ENCODE measurements at regions not wholly inside any gene's neighbourhood (a gene's known extent, or its start where the extent isn't known, plus 50 kb on each side); places are given as distances from the start of the nearest gene placed in this dataset.
"Not testable (repeated sequence)": the region's sequence is repeated elsewhere in the genome, so short reads cannot be mapped to it uniquely, and the experiment has no call there.

DNA sequence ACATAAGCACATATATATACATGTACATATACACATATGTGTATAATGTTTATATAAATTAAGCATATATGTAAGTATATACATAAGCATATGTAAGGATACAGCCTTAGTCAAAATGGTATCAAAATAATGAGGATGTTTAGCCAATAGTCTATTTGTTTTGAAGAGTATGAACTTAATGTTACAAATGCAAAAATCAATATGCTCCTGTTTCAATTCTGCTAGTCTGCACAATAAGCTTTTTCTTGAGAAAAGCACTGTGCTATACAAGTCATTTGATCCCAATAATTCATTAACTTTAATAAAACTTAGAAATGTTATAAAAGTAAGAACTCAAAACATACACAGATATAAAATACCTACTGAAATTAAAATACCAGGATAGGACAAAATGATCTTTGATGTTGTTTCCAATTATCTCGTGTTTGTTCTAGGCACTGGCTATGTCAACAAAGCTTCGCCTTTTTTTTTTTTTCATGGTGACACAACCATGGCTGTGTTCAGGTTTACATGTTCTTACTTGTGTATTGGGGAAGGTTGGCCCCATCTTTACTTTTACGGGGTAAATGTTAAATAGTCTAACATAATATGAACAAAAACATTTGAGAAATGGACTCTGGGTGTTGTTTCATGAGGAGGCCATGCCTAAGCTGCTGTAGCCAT is 271.1 kb upstream of the CDH19 start:
- DNase-seq (ENCODE audit: low read depth), result no peak
- H3K4me3 ChIP-seq (ENCODE audit: low read depth, low read length), result no peak overlapping the region
- TF ChIP-seq, protein P1, sequence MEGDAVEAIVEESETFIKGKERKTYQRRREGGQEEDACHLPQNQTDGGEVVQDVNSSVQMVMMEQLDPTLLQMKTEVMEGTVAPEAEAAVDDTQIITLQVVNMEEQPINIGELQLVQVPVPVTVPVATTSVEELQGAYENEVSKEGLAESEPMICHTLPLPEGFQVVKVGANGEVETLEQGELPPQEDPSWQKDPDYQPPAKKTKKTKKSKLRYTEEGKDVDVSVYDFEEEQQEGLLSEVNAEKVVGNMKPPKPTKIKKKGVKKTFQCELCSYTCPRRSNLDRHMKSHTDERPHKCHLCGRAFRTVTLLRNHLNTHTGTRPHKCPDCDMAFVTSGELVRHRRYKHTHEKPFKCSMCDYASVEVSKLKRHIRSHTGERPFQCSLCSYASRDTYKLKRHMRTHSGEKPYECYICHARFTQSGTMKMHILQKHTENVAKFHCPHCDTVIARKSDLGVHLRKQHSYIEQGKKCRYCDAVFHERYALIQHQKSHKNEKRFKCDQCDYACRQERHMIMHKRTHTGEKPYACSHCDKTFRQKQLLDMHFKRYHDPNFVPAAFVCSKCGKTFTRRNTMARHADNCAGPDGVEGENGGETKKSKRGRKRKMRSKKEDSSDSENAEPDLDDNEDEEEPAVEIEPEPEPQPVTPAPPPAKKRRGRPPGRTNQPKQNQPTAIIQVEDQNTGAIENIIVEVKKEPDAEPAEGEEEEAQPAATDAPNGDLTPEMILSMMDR (IDR thresholded peaks at IDR 0.05; ENCODE audit: low read depth, low read length, missing control alignments), result no peak

DNA sequence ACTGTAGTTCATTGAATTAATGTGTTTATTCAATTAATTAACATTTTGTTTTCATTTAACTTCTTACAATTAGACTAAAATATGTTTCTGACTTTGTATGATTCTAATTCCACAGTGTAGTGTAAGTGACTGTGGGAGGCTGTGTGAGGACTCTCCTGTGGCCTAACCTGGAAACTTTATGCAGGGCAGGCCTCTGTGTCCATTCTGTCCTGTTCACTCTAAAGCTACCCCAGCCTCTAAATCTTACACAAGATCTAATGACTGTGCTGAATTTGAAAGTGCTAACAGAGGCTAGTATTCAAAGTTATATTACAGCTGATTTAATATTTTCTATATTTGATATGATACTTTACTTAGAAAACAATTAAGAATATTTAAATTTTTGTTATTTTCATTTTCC is 270.5 kb upstream of the CDH19 start:
- no peak for DNase-seq (ENCODE audit: low read depth)
- no peak overlapping the region for H3K4me3 ChIP-seq (ENCODE audit: low read depth, low read length)
- TF ChIP-seq, protein P1 (IDR thresholded peaks at IDR 0.05; ENCODE audit: low read depth, low read length, missing control alignments), result no peak

DNA sequence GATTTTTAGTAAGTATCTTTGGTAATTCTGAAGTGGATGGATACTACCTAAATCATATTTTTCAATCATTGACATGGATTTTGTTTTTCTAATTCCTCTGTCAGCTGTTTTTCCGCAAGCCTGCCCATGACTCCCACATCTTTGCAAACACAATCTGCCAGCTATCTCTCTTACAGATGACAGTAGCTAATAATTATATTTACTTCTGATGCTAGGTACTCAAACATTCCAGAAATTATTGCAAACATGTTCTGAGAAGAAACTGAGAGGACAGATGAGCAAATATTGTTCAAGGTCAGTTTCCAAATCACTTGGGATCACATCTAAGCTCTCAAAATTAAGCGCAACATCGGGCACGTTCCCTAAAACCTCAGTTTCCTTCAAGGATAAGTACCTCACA is 270.0 kb upstream of the CDH19 start:
- no peak overlapping the region for H3K4me3 ChIP-seq (ENCODE audit: low read depth, low read length)
- no peak for DNase-seq (ENCODE audit: low read depth)
- TF ChIP-seq, protein P1 (IDR thresholded peaks at IDR 0.05; ENCODE audit: low read depth, low read length, missing control alignments), result no peak

DNA sequence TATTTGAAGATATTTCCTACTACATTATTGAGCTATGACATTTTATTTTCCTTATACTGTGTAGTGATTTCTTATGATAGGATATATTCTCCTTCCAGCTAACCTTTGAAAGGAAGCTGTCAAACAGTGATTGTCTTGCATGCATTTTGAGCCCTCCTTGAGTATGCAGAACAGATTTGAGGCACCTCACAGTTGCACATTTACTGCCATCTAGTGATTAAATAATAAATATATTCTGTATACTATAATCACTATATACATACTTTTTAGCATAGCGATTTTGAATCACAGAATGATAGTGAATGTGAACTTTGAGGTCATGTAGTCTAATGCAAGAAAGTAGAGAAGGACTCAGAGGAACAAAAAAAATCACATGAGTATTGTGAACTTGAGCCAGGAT is 268.4 kb upstream of the CDH19 start:
- TF ChIP-seq, protein P1 (IDR thresholded peaks at IDR 0.05; ENCODE audit: low read depth, low read length, missing control alignments), result no peak
- DNase-seq (ENCODE audit: low read depth), result no peak

DNA sequence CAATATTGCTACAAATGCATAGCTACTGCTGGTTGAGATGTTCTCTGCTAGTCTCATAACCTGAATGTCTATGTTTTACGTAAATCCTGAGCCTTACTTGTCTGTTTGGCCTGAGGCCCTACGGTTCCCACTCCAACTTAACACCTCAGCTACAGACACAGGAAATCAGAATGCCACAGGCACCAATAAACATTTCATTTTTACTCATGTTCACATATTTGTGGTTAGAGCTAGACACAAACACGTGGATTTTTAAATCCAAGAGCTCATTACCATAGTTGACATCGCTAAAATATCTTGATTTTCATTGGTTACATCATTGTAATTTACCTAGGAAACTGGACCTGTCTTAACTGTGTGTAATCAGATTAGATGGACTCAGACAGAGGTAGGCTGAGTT is 263.8 kb upstream of the CDH19 start:
- no peak for DNase-seq (ENCODE audit: low read depth)
- TF ChIP-seq, protein P1 (IDR thresholded peaks at IDR 0.05; ENCODE audit: low read depth, low read length, missing control alignments), result no peak
- H3K4me3 ChIP-seq (ENCODE audit: low read depth, low read length), result no peak overlapping the region

More for the DNA sequence above, 268.4 kb upstream of the CDH19 start:
- no peak overlapping the region for H3K4me3 ChIP-seq (ENCODE audit: low read depth, low read length)

DNA sequence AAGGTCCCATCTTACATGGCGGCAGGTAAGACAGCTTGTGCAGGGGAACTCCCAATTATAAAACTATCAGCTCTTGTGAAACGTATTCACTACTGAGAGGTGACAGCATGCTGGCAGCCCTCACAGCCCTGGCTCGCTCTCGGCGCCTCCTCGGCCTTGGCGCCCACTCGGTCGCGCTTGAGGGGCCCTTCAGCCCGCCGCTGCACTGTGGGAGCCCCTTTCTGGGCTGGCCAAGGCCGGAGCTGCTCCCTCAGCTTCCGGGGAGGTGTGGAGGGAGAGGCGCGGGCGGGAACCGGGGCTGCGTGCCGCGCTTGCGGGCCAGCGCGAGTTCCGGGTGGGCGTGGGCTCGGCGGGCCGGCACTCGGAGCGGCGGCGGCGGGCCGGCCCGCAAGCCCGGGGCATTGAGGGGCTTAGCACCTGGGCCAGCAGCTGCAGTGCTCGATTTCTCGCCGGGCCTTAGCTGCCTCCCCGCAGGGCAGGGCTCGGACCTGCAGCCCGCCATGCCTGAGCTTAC is 262.6 kb upstream of the CDH19 start:
- H3K4me3 ChIP-seq (ENCODE audit: low read depth, low read length); DNase-seq (ENCODE audit: low read depth): not testable (repeated sequence)

DNA sequence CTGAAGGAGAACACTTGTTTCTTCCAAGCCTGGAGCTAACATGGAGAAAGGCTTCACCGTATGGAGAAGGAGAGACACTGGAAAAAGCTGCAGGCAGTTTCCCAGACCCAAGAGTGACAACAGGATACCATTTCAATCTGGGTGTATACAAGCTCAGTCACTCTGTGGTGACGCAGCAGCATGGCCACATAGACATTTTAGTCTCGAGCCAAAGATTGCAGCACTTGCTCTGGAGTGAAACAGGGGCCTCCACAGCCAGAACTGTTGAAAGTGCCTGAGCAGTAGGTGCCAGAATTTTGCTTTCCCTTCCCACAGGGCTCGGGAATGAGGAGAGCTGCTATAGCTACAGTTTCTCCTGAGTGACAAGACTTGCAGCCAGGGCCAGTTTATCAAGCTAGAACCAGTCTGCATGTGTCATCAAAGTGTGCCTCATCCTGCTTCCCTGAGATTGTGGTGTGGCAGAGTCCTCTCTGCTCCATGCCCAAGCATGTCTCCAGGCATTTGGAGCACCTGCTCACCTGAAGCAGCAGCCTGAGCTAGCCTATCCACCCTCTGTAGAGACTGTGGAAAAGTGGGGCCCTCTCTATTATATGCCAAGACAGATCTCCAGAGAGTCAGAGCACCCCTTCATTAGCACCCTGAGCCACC is 234.6 kb upstream of the CDH19 start:
- TF ChIP-seq, protein P1 (IDR thresholded peaks at IDR 0.05; ENCODE audit: low read depth, low read length, missing control alignments), result no peak
- no peak overlapping the region for H3K4me3 ChIP-seq (ENCODE audit: low read depth, low read length)
- no peak for DNase-seq (ENCODE audit: low read depth)

Measured in GM12864 (cell line).